GM12878 (cell line): ENCODE measurements at regions not wholly inside any gene's neighbourhood (a gene's known extent, or its start where the extent isn't known, plus 50 kb on each side); places are given as distances from the start of the nearest gene placed in this dataset.

ENCODE experiments used
- ATAC-seq: fragments of 200-7000 bp; cut with Tn5 transposase; 3 replicates; pipeline ENCODE4 v1.9.1; 2020; ENCODE audit warnings: mild to moderate bottlenecking, moderate library complexity
- BruUV-seq: library from RNA; stranded (reverse); fragments of 400-500 nt; replicated peaks from 2 replicates; lab custom pipeline; 2021; lab: Mats Ljungman, UMichigan
- CTCF ChIA-PET: fragments of 300-600 bp; sonication (Branson Sonifier 250); formaldehyde crosslinking; extraction: SDS; loops from one replicate; lab custom pipeline; 2021; ENCODE audit warnings: inconsistent platforms; lab: Yijun Ruan, JAX
- POLR2A ChIA-PET: fragments of 350-600 bp; formaldehyde crosslinking; extraction: SDS; loops from one replicate; lab custom pipeline; 2021; ENCODE audit warnings: inconsistent platforms; lab: Charles Lee
- RAD21 ChIA-PET: fragments of 300-600 bp; sonication (Branson Sonifier 250); formaldehyde crosslinking; loops from one replicate; lab custom pipeline; 2023; ENCODE audit warnings: antibody characterized with exemption; ENCODE audit not compliant: unreplicated experiment; lab: Charles Lee
- SMC1A ChIA-PET: fragments of 300-600 bp; sonication (Branson Sonifier 250); formaldehyde crosslinking; loops from one replicate; lab custom pipeline; 2023; ENCODE audit not compliant: unreplicated experiment, uncharacterized antibody; lab: Charles Lee
- DNase-seq: peaks from one replicate; pipeline ENCODE4 v3.0.0-alpha.2; 2011; ENCODE audit warnings: low read depth, low spot score
- FAIRE-seq: peaks from 3 replicates; lab custom pipeline; 2011; peaks lifted over from hg19 to GRCh38; lab: Jason Lieb, UNC
- H2AFZ ChIP-seq: 2 replicates; pipeline ENCODE4 v1.6.0; 2011; ENCODE audit warnings: low read depth, low read length, control low read depth; ENCODE audit not compliant: control insufficient read depth
- H3K27ac ChIP-seq: 2 replicates; pipeline ENCODE4 v1.5.1; 2011; ENCODE audit warnings: control low read depth; ENCODE audit not compliant: control insufficient read depth, insufficient read depth
- H3K27me3 ChIP-seq, 2 experiments: replicated peaks in 1 of 2; 2 replicates each; pipeline versions ENCODE4 v1.6.0 to v1.6.1; 2011; ENCODE audit warnings: low read length in 1 of 2; ENCODE audit not compliant: control insufficient read depth in 2 of 2, insufficient read depth in 2 of 2
- H3K36me3 ChIP-seq, 2 experiments: 2 replicates each; pipeline ENCODE4 v1.5.1; 2011; ENCODE audit warnings: low read length in 1 of 2; ENCODE audit not compliant: control insufficient read depth in 2 of 2, insufficient read depth in 2 of 2
- H3K4me1 ChIP-seq: 2 replicates; pipeline ENCODE4 v1.6.1; 2011; ENCODE audit warnings: mild to moderate bottlenecking, low read length, moderate library complexity, mixed read lengths; ENCODE audit not compliant: control insufficient read depth, insufficient read depth
- H3K4me2 ChIP-seq: 2 replicates; pipeline ENCODE4 v1.6.0; 2011; ENCODE audit warnings: control low read depth; ENCODE audit not compliant: control insufficient read depth, insufficient read depth
- H3K4me3 ChIP-seq: fragments of 200-600 bp; sonication (generic); 2 replicates; pipeline ENCODE4 v1.5.1; 2016
- H3K79me2 ChIP-seq: 2 replicates; pipeline ENCODE4 v1.6.0; 2011; ENCODE audit warnings: low read length; ENCODE audit not compliant: control insufficient read depth, insufficient read depth
- H3K9ac ChIP-seq: 2 replicates; pipeline ENCODE4 v1.8.0; 2011; ENCODE audit warnings: low read length, control low read depth, mixed read lengths; ENCODE audit not compliant: control insufficient read depth, insufficient read depth
- H3K9me3 ChIP-seq: replicated peaks from 3 replicates; pipeline ENCODE4 v1.5.1; 2011; ENCODE audit warnings: mild to moderate bottlenecking, low read length; ENCODE audit not compliant: control insufficient read depth, insufficient read depth
- H4K20me1 ChIP-seq: 2 replicates; pipeline ENCODE4 v1.6.0; 2011; ENCODE audit not compliant: control insufficient read depth, insufficient read depth
- MEF2B ChIP-seq: fragments of 450-650 bp; IDR thresholded peaks from 2 replicates; pipeline ENCODE4 v1.6.1; 2018; ENCODE audit warnings: mild to moderate bottlenecking, moderate library complexity; ENCODE audit not compliant: partially characterized antibody, poor library complexity, severe bottlenecking
- PML ChIP-seq: IDR thresholded peaks from 2 replicates; pipeline ENCODE4 v1.6.1; 2012; ENCODE audit warnings: low read length, inconsistent platforms
- RCOR1 ChIP-seq: conservative IDR thresholded peaks from 2 replicates; pipeline ENCODE4 v1.6.1; 2012; ENCODE audit warnings: low read depth, low read length, improper control_type of control experiment
- whole genome bisulfite sequencing: methylation state at CpG from one replicate; pipeline ENCODE4 v1.1.6; 2016; ENCODE audit warnings: low lambda C conversion rate; ENCODE audit not compliant: insufficient replicate concordance, insufficient coverage; ENCODE audit errors: missing lambda C conversion rate; 5-methylcytosine and 5-hydroxymethylcytosine counted together
- in situ Hi-C: fragments of 300-500 bp; cut with MboI; formaldehyde crosslinking; loops from 9 replicates; pipeline ENCODE4 v1.14.3; 2018; ENCODE audit warnings: mixed read lengths
- intact Hi-C: fragments of 100-400 bp; cut with micrococcal nuclease; formaldehyde crosslinking; loops from one replicate; pipeline ENCODE4 v1.14.2; 2022; ENCODE audit not compliant: unreplicated experiment
- TF ChIP-seq, protein P1 (sequence below): IDR thresholded peaks from 2 replicates; pipeline ENCODE4 v1.6.1; 2011; ENCODE audit warnings: borderline replicate concordance, low read depth, mild to moderate bottlenecking, moderate library complexity, mixed read lengths, low read length; ENCODE audit not compliant: insufficient read depth; ENCODE audit errors: extremely low read length
- TF ChIP-seq, protein P2 (sequence below): fragments of 450-650 bp; IDR thresholded peaks from 2 replicates; pipeline ENCODE4 v1.6.1; 2017; ENCODE audit warnings: mild to moderate bottlenecking, moderate library complexity

DNA sequence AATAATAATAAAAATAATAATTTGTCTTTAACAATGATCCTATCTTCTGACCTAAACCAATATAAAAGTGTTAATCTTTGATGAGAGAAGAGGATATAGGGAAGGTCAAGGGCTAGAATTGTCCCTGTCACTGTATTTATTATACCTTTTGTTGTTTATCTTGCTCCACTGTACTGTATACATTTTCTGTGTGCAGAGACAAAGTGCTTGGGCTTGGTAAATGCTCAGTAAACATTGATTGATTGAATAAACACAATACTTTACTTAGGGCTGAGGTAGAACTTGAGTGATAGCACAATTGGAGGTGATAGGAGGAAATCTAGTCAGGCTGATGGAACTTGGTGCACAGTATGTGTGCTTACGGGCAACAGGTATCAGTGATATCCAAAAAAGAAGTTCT lies 161.2 kb downstream of the ARRDC3 start:
- Histone ChIP-seq H3K9ac (no peak overlapping the region), H3K27me3 (no peaks in the 10 kb centered on the region; a peak in 1 of 4 replicates), H3K36me3 (no peaks in the 10 kb centered on the region), H3K4me2 (no peak overlapping the region), H3K79me2 (no peaks in the 10 kb centered on the region), H3K4me1 (no peaks in the 10 kb centered on the region), H3K27ac (no peak overlapping the region), H4K20me1 (no peaks in the 10 kb centered on the region), H3K9me3 (no peaks in the 10 kb centered on the region), H3K4me3 (no peak overlapping the region), H2AFZ (no peak overlapping the region)
- 45% methylated on average over 1 of the region's 1 CpG for WGBS
- POLR2A ChIA-PET: interaction anchor here (0.6 kb wide), 1 partner anchor 162 kb away, joined by 5 read pairs; no protein-coding TSS in a partner anchor
- RAD21 ChIA-PET: interaction anchor here (1.1 to 3.0 kb wide), 2 partner anchors 39 to 163 kb away, joined by 3 to 31 read pairs; no protein-coding TSS in a partner anchor
- intact Hi-C loops: no loop called here
- BruUV-seq: no TSS peak
- TF ChIP-seq, protein P1, sequence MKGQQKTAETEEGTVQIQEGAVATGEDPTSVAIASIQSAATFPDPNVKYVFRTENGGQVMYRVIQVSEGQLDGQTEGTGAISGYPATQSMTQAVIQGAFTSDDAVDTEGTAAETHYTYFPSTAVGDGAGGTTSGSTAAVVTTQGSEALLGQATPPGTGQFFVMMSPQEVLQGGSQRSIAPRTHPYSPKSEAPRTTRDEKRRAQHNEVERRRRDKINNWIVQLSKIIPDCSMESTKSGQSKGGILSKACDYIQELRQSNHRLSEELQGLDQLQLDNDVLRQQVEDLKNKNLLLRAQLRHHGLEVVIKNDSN: no peak
- TF ChIP-seq RCOR1 (no peak), PML (no peak), MEF2B (no peak)
- TF ChIP-seq, protein P2, sequence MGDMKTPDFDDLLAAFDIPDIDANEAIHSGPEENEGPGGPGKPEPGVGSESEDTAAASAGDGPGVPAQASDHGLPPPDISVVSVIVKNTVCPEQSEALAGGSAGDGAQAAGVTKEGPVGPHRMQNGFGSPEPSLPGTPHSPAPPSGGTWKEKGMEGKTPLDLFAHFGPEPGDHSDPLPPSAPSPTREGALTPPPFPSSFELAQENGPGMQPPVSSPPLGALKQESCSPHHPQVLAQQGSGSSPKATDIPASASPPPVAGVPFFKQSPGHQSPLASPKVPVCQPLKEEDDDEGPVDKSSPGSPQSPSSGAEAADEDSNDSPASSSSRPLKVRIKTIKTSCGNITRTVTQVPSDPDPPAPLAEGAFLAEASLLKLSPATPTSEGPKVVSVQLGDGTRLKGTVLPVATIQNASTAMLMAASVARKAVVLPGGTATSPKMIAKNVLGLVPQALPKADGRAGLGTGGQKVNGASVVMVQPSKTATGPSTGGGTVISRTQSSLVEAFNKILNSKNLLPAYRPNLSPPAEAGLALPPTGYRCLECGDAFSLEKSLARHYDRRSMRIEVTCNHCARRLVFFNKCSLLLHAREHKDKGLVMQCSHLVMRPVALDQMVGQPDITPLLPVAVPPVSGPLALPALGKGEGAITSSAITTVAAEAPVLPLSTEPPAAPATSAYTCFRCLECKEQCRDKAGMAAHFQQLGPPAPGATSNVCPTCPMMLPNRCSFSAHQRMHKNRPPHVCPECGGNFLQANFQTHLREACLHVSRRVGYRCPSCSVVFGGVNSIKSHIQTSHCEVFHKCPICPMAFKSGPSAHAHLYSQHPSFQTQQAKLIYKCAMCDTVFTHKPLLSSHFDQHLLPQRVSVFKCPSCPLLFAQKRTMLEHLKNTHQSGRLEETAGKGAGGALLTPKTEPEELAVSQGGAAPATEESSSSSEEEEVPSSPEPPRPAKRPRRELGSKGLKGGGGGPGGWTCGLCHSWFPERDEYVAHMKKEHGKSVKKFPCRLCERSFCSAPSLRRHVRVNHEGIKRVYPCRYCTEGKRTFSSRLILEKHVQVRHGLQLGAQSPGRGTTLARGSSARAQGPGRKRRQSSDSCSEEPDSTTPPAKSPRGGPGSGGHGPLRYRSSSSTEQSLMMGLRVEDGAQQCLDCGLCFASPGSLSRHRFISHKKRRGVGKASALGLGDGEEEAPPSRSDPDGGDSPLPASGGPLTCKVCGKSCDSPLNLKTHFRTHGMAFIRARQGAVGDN: no peak
- ATAC-seq: no peak
- SMC1A ChIA-PET: interaction anchor here (1.3 to 5.8 kb wide), 5 partner anchors 10 to 197 kb away, joined by 3 to 132 read pairs (median 7); partner anchors contain the start of gene ARRDC3
- no peak for DNase-seq
- in situ Hi-C loops: loop anchor here (5.0 kb wide), 2 partner anchors 120 to 165 kb away; no protein-coding TSS in a partner anchor
- no peak for FAIRE-seq
- CTCF ChIA-PET: interaction anchor here (0.9 to 7.2 kb wide), 5 partner anchors 10 to 200 kb away, joined by 3 to 166 read pairs (median 3); partner anchors contain the start of gene ARRDC3
